Endothelial cell of hepatic sinusoid (primary cell): ENCODE measurements at regions not wholly inside any gene's neighbourhood (a gene's known extent, or its start where the extent isn't known, plus 50 kb on each side); places are given as distances from the start of the nearest gene placed in this dataset.
"Not testable (repeated sequence)": the region's sequence is repeated elsewhere in the genome, so short reads cannot be mapped to it uniquely, and the experiment has no call there.

Source experiments
- in situ Hi-C: cut with HindIII; loops from 2 replicates; pipeline ENCODE4 v1.10.0; 2017; ENCODE audit warnings: low sequenced_read_pairs

GRCh38 chr5:44565360-44565759 is 176.1 kb upstream of the FGF10 start:
- in situ Hi-C loops = no loop called here

- in situ Hi-C loops = no loop called here
These were observed 157.1 kb upstream of the FGF10 start for GRCh38 chr5:44546286-44546685.

GRCh38 chr5:44543511-44543910 is 154.3 kb upstream of the FGF10 start:
- in situ Hi-C loops = no loop called here

- in situ Hi-C loops = no loop called here
These were observed 153.2 kb upstream of the FGF10 start for GRCh38 chr5:44542470-44542869.

GRCh38 chr5:44539602-44539919 is 150.3 kb upstream of the FGF10 start:
- in situ Hi-C loops = no loop called here

GRCh38 chr5:44538797-44539601 is 149.8 kb upstream of the FGF10 start:
- in situ Hi-C loops = no loop called here

- in situ Hi-C loops = no loop called here
These were observed 147.5 kb upstream of the FGF10 start for GRCh38 chr5:44536650-44537260.

GRCh38 chr5:44535621-44536020 is 146.4 kb upstream of the FGF10 start:
- in situ Hi-C loops = no loop called here

GRCh38 chr5:44532981-44533380 is 143.8 kb upstream of the FGF10 start:
- in situ Hi-C loops = no loop called here

GRCh38 chr5:44531756-44532155 is 142.5 kb upstream of the FGF10 start:
- in situ Hi-C loops = not testable (repeated sequence)

- in situ Hi-C loops = not testable (repeated sequence)
These were observed 141.6 kb upstream of the FGF10 start for GRCh38 chr5:44530783-44531182.

GRCh38 chr5:44511596-44511995 is 122.4 kb upstream of the FGF10 start:
- in situ Hi-C loops = no loop called here

- in situ Hi-C loops = no loop called here
These were observed 117.3 kb upstream of the FGF10 start for GRCh38 chr5:44506561-44506960.

- in situ Hi-C loops = no loop called here
These were observed 110.2 kb upstream of the FGF10 start for GRCh38 chr5:44499381-44499780.

GRCh38 chr5:44497606-44498005 is 108.4 kb upstream of the FGF10 start:
- in situ Hi-C loops = no loop called here

- in situ Hi-C loops = no loop called here
These were observed 106.1 kb upstream of the FGF10 start for GRCh38 chr5:44495280-44495679.

- in situ Hi-C loops = no loop called here
These were observed 100.5 kb upstream of the FGF10 start for GRCh38 chr5:44489759-44490158.

- in situ Hi-C loops = no loop called here
These were observed 97.4 kb upstream of the FGF10 start for GRCh38 chr5:44486591-44486990.

- in situ Hi-C loops = no loop called here
These were observed 64.8 kb upstream of the FGF10 start for GRCh38 chr5:44454002-44454401.

- in situ Hi-C loops = no loop called here
These were observed 57.2 kb upstream of the FGF10 start for GRCh38 chr5:44446399-44446798.

- in situ Hi-C loops = no loop called here
These were observed 54.0 kb upstream of the FGF10 start for GRCh38 chr5:44443172-44443571.

- in situ Hi-C loops = no loop called here
These were observed 52.2 kb upstream of the FGF10 start for GRCh38 chr5:44441460-44441859.

GRCh38 chr5:44440186-44440585 is 51.0 kb upstream of the FGF10 start:
- in situ Hi-C loops = no loop called here
